Gastroesophageal sphincter (tissue), 3 donors: ENCODE measurements at regions not wholly inside any gene's neighbourhood (a gene's known extent, or its start where the extent isn't known, plus 50 kb on each side); places are given as distances from the start of the nearest gene placed in this dataset.

Experiments
- POLR2A ChIP-seq, 2 donors: fragments of 450-650 bp; IDR thresholded peaks; one replicate each; pipeline ENCODE4 v1.6.1; 2017; ENCODE audit warnings: antibody characterized with exemption in 2 of 2, mild to moderate bottlenecking in 2 of 2, moderate library complexity in 1 of 2
- POLR2AphosphoS5 ChIP-seq: sonication (generic); formaldehyde crosslinking; IDR thresholded peaks from one replicate; pipeline ENCODE4 v1.6.1; 2017; ENCODE audit warnings: antibody characterized with exemption
- TF ChIP-seq, protein P1 (sequence below), 4 experiments: fragments of 200-600 bp in 2 of 4; fragments of 450-650 bp in 2 of 4; sonication (generic) in 1 of 4; IDR thresholded peaks; one replicate each; pipeline ENCODE4 v1.5.1; 2017 to 2019; ENCODE audit warnings: antibody characterized with exemption in 4 of 4, mild to moderate bottlenecking in 2 of 4, moderate library complexity in 2 of 4

GRCh38 chr6:33967265-33967767 lies 163.5 kb upstream of the MLN start:
- TF ChIP-seq POLR2A (IDR thresholded peaks at IDR 0.05) (no peak), POLR2AphosphoS5 (no peak)
- TF ChIP-seq, protein P1, sequence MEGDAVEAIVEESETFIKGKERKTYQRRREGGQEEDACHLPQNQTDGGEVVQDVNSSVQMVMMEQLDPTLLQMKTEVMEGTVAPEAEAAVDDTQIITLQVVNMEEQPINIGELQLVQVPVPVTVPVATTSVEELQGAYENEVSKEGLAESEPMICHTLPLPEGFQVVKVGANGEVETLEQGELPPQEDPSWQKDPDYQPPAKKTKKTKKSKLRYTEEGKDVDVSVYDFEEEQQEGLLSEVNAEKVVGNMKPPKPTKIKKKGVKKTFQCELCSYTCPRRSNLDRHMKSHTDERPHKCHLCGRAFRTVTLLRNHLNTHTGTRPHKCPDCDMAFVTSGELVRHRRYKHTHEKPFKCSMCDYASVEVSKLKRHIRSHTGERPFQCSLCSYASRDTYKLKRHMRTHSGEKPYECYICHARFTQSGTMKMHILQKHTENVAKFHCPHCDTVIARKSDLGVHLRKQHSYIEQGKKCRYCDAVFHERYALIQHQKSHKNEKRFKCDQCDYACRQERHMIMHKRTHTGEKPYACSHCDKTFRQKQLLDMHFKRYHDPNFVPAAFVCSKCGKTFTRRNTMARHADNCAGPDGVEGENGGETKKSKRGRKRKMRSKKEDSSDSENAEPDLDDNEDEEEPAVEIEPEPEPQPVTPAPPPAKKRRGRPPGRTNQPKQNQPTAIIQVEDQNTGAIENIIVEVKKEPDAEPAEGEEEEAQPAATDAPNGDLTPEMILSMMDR (IDR thresholded peaks at IDR 0.05) = no peak
